ENCODE measurements at regions not wholly inside any gene's neighbourhood (a gene's known extent, or its start where the extent isn't known, plus 50 kb on each side); places are given as distances from the start of the nearest gene placed in this dataset.

DNA sequence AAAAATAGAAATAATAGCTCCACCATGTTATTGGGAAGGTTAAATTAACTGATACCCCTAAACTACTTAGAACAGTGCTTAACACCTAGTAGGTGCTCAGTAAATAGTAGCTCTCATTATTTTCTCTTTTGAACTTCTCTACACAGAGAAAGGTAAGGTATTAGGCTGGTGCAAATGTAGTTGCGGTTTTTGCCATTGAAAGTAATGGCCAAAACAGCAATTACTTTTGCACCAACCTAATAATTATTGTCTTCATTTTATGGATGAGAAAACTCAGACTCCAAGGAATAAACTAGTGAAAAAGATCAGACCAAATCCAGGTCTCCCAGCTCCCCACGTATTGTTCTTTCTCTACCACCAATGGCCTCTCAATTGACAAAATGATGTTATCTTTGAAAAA lies 157.2 kb upstream of the TMPO start:
- H3K9me3 Mint-ChIP-seq (ENCODE audit: insufficient read depth), result no peaks in the 10 kb centered on the region
- Histone ChIP-seq H4K20me1 (ENCODE audit: control insufficient read depth, insufficient read depth, low read length, poor library complexity, severe bottlenecking) (no peaks in the 10 kb centered on the region), H3K9ac (ENCODE audit: low read length) (no peak overlapping the region), H3K27ac (ENCODE audit: low read length in 2 of 2) (no peak overlapping the region), H3K4me2 (replicated peaks; ENCODE audit: low read depth, low read length, poor library complexity, severe bottlenecking) (no peak overlapping the region), H3K4me1 (ENCODE audit: control insufficient read depth in 2 of 2, insufficient read depth in 2 of 2, low read length in 2 of 2) (no peaks in the 10 kb centered on the region), H2AFZ (ENCODE audit: insufficient read depth, low read depth, low read length, poor library complexity, severe bottlenecking) (no peak overlapping the region), H3K4me3 (ENCODE audit: control extremely low read depth in 1 of 5, extremely low read depth in 1 of 5, insufficient read depth in 1 of 5, low read depth in 2 of 5, low read length in 4 of 5) (no peak overlapping the region), H3K79me2 (ENCODE audit: control insufficient read depth, insufficient read depth, low read length) (no peaks in the 10 kb centered on the region), H3K27me3 (replicated peaks in 1 of 4; ENCODE audit: control extremely low read depth in 1 of 4, control insufficient read depth in 3 of 4, insufficient read depth in 4 of 4, low read length in 3 of 4) (peaks cover 0 to 3% (median 0%) of the 10 kb centered on the region in 4 experiments), H3K36me3 (replicated peaks in 1 of 2; ENCODE audit: control extremely low read depth in 1 of 2, control insufficient read depth in 1 of 2, extremely low read depth in 1 of 2, insufficient read depth in 2 of 2, low read length in 1 of 2) (no peaks in the 10 kb centered on the region), H3K9me3 (ENCODE audit: control extremely low read depth in 1 of 3, control insufficient read depth in 2 of 3, insufficient read depth in 1 of 3, low read length in 2 of 3) (peaks cover 0 to 1% (median 0%) of the 10 kb centered on the region in 3 donors)
- DNase-seq, result no peak
- H3K27me3 Mint-ChIP-seq, result no peaks in the 10 kb centered on the region
- TF ChIP-seq, protein P1, sequence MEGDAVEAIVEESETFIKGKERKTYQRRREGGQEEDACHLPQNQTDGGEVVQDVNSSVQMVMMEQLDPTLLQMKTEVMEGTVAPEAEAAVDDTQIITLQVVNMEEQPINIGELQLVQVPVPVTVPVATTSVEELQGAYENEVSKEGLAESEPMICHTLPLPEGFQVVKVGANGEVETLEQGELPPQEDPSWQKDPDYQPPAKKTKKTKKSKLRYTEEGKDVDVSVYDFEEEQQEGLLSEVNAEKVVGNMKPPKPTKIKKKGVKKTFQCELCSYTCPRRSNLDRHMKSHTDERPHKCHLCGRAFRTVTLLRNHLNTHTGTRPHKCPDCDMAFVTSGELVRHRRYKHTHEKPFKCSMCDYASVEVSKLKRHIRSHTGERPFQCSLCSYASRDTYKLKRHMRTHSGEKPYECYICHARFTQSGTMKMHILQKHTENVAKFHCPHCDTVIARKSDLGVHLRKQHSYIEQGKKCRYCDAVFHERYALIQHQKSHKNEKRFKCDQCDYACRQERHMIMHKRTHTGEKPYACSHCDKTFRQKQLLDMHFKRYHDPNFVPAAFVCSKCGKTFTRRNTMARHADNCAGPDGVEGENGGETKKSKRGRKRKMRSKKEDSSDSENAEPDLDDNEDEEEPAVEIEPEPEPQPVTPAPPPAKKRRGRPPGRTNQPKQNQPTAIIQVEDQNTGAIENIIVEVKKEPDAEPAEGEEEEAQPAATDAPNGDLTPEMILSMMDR (IDR thresholded peaks at IDR 0.05), result no peak
- TF ChIP-seq EZH2 (IDR thresholded peaks at IDR 0.05; ENCODE audit: borderline replicate concordance, insufficient read depth, low read depth, low read length, poor library complexity, severe bottlenecking), result no peak
- no peaks in the 10 kb centered on the region for H3K4me1 Mint-ChIP-seq
- H3K4me3 Mint-ChIP-seq, result no peak overlapping the region
- POLR2A ChIA-PET, result no interaction called here
- no CpG with 5 or more reads among the region's 2 CpGs for WGBS (ENCODE audit: insufficient coverage)
- no peak overlapping the region for H3K27ac Mint-ChIP-seq
- intact Hi-C loops (cut with micrococcal nuclease), result no loop called here
- ATAC-seq (ENCODE audit: low read depth), result no peak
- CTCF ChIA-PET, result interaction anchor here (0.9 kb wide), 1 partner anchor 12 kb away, joined by 3 read pairs; no protein-coding TSS in a partner anchor

- no peak overlapping the region for H2AFZ ChIP-seq (ENCODE audit: insufficient read depth, low read depth, low read length, poor library complexity, severe bottlenecking)
- H3K4me1 Mint-ChIP-seq, result no peaks in the 10 kb centered on the region
- ChIA-PET CTCF (no interaction called here), POLR2A (no interaction called here)
- no peak overlapping the region for H3K4me2 ChIP-seq (replicated peaks; ENCODE audit: low read depth, low read length, poor library complexity, severe bottlenecking)
- no peak overlapping the region for H3K27ac ChIP-seq (ENCODE audit: low read length in 2 of 2)
- 97% methylated on average over 3 of the region's 6 CpGs for WGBS (ENCODE audit: insufficient coverage)
- H3K4me1 ChIP-seq (ENCODE audit: control insufficient read depth in 2 of 2, insufficient read depth in 2 of 2, low read length in 2 of 2), result no peaks in the 10 kb centered on the region
- DNase-seq (no peak), ATAC-seq (ENCODE audit: low read depth) (no peak)
- H3K27me3 ChIP-seq (replicated peaks in 1 of 4; ENCODE audit: control extremely low read depth in 1 of 4, control insufficient read depth in 3 of 4, insufficient read depth in 4 of 4, low read length in 3 of 4), result peaks cover 0 to 3% (median 0%) of the 10 kb centered on the region in 4 experiments
- peaks cover 0 to 1% (median 0%) of the 10 kb centered on the region in 3 donors for H3K9me3 ChIP-seq (ENCODE audit: control extremely low read depth in 1 of 3, control insufficient read depth in 2 of 3, insufficient read depth in 1 of 3, low read length in 2 of 3)
- H3K36me3 ChIP-seq (replicated peaks in 1 of 2; ENCODE audit: control extremely low read depth in 1 of 2, control insufficient read depth in 1 of 2, extremely low read depth in 1 of 2, insufficient read depth in 2 of 2, low read length in 1 of 2), result no peaks in the 10 kb centered on the region
- H3K79me2 ChIP-seq (ENCODE audit: control insufficient read depth, insufficient read depth, low read length), result no peaks in the 10 kb centered on the region
- H3K9ac ChIP-seq (ENCODE audit: low read length), result no peak overlapping the region
- no peak overlapping the region for H3K27ac Mint-ChIP-seq
- H3K4me3 ChIP-seq (ENCODE audit: control extremely low read depth in 1 of 5, extremely low read depth in 1 of 5, insufficient read depth in 1 of 5, low read depth in 2 of 5, low read length in 4 of 5), result no peak overlapping the region
- no peaks in the 10 kb centered on the region for H3K9me3 Mint-ChIP-seq (ENCODE audit: insufficient read depth)
- peaks cover 11% of the 10 kb centered on the region for H3K27me3 Mint-ChIP-seq
- no peak overlapping the region for H3K4me3 Mint-ChIP-seq
- intact Hi-C loops (cut with micrococcal nuclease), result no loop called here
- no peaks in the 10 kb centered on the region for H4K20me1 ChIP-seq (ENCODE audit: control insufficient read depth, insufficient read depth, low read length, poor library complexity, severe bottlenecking)
- TF ChIP-seq, protein P1 (IDR thresholded peaks at IDR 0.05), result no peak
- TF ChIP-seq EZH2 (IDR thresholded peaks at IDR 0.05; ENCODE audit: borderline replicate concordance, insufficient read depth, low read depth, low read length, poor library complexity, severe bottlenecking), result no peak
Observed at GRCh38 chr12:98359856-98360255, 155.5 kb upstream of the TMPO start.
